H1 (cell line): ENCODE measurements at regions not wholly inside any gene's neighbourhood (a gene's known extent, or its start where the extent isn't known, plus 50 kb on each side); places are given as distances from the start of the nearest gene placed in this dataset.

Experiments
- CTCF ChIA-PET: fragments of 300-600 bp; sonication (Branson Sonifier 250); formaldehyde crosslinking; loops from one replicate; lab custom pipeline; 2021; ENCODE audit not compliant: partially characterized antibody; lab: Charles Lee
- POLR2A ChIA-PET: fragments of 300-600 bp; sonication (Branson Sonifier 250); formaldehyde crosslinking; loops from one replicate; lab custom pipeline; 2021; ENCODE audit warnings: inconsistent platforms; ENCODE audit not compliant: partially characterized antibody; lab: Charles Lee
- DNase-seq, 2 experiments: peaks; one replicate each; pipeline versions ENCODE4 v3.0.0 to v3.0.0-alpha.2; 2010 to 2022; ENCODE audit warnings: low spot score in 2 of 2, low read depth in 1 of 2, mixed read lengths in 1 of 2
- FAIRE-seq: peaks from 2 replicates; lab custom pipeline; 2011; peaks lifted over from hg19 to GRCh38; lab: Jason Lieb, UNC
- H2AFZ ChIP-seq: 2 replicates; pipeline ENCODE4 v1.8.1; 2012; ENCODE audit warnings: low read length, inconsistent platforms
- H2AK5ac ChIP-seq: 2 replicates; pipeline ENCODE4 v1.6.1; 2013; ENCODE audit warnings: low read depth, low read length
- H2BK120ac ChIP-seq: replicated peaks from 2 replicates; pipeline ENCODE3; 2013; ENCODE audit warnings: low read depth, low read length, inconsistent platforms
- H2BK12ac ChIP-seq: 2 replicates; pipeline ENCODE4 v1.6.1; 2013; ENCODE audit warnings: low read depth, low read length
- H2BK15ac ChIP-seq: 2 replicates; pipeline ENCODE4 v1.6.1; 2013; ENCODE audit warnings: low read length
- H2BK20ac ChIP-seq: 2 replicates; pipeline ENCODE4 v1.6.1; 2013; ENCODE audit warnings: low read length
- H2BK5ac ChIP-seq: 2 replicates; pipeline ENCODE4 v1.6.1; 2013; ENCODE audit warnings: low read depth, low read length
- H3K14ac ChIP-seq: 2 replicates; pipeline ENCODE4 v1.6.1; 2013; ENCODE audit warnings: inconsistent platforms; ENCODE audit not compliant: insufficient read length
- H3K18ac ChIP-seq: 2 replicates; pipeline ENCODE4 v1.6.1; 2013; ENCODE audit warnings: low read length; ENCODE audit errors: extremely low read depth
- H3K23ac ChIP-seq: 2 replicates; pipeline ENCODE4 v1.6.1; 2013; ENCODE audit warnings: inconsistent platforms; ENCODE audit not compliant: insufficient read length
- H3K23me2 ChIP-seq: 2 replicates; pipeline ENCODE4 v1.6.1; 2013; ENCODE audit warnings: low read depth, low read length
- H3K27ac ChIP-seq: 2 replicates; pipeline ENCODE4 v1.6.1; 2011; ENCODE audit warnings: low read depth, low read length, inconsistent platforms
- H3K27me3 ChIP-seq, 4 experiments: replicated peaks in 1 of 4; 1 replicate in 1 of 4; 2 replicates in 3 of 4; pipeline versions ENCODE4 v1.6.1 to v1.8.1; 2011 to 2013; ENCODE audit warnings: low read length in 3 of 4, mild to moderate bottlenecking in 3 of 4, inconsistent platforms in 2 of 4, mixed read lengths in 2 of 4, moderate library complexity in 1 of 4; ENCODE audit not compliant: control insufficient read depth in 3 of 4, insufficient read depth in 3 of 4; ENCODE audit errors: extremely low read depth in 1 of 4
- H3K36me3 ChIP-seq, 4 experiments: 2 replicates each; pipeline versions ENCODE4 v1.6.1 to v1.8.1; 2011 to 2013; ENCODE audit warnings: mild to moderate bottlenecking in 4 of 4, low read length in 3 of 4, moderate library complexity in 2 of 4, control low read depth in 1 of 4, inconsistent platforms in 1 of 4; ENCODE audit not compliant: insufficient read depth in 4 of 4, control insufficient read depth in 2 of 4
- H3K4ac ChIP-seq: replicated peaks from 2 replicates; pipeline ENCODE3; 2013; ENCODE audit warnings: low read length, low read depth, mixed read lengths, inconsistent platforms; ENCODE audit not compliant: insufficient read length
- H3K4me1 ChIP-seq, 4 experiments: replicated peaks in 1 of 4; 1 replicate in 1 of 4; 2 replicates in 3 of 4; pipeline versions ENCODE4 v1.6.1 to v1.8.1; 2011 to 2013; ENCODE audit warnings: low read length in 3 of 4, inconsistent platforms in 2 of 4, mixed read lengths in 1 of 4; ENCODE audit not compliant: insufficient read depth in 4 of 4, control insufficient read depth in 3 of 4
- H3K4me2 ChIP-seq, 2 experiments: 2 replicates each; pipeline versions ENCODE4 v1.6.1 to v1.8.1; 2011 to 2013; ENCODE audit warnings: low read depth in 2 of 2, low read length in 2 of 2, control low read depth in 1 of 2, inconsistent platforms in 1 of 2, mild to moderate bottlenecking in 1 of 2; ENCODE audit not compliant: insufficient read depth in 1 of 2
- H3K4me3 ChIP-seq, 4 experiments: fragments of 200-600, 300-600 bp in 1 of 4; sonication (generic), shearing (Covaris generic), sonication (Bioruptor Twin) in 1 of 4; 2 replicates each; pipeline versions ENCODE4 v1.5.1 to v1.8.1; 2011 to 2016; ENCODE audit warnings: low read length in 4 of 4, low read depth in 3 of 4, control low read depth in 2 of 4, inconsistent platforms in 2 of 4, mild to moderate bottlenecking in 2 of 4, mixed read lengths in 1 of 4, moderate library complexity in 1 of 4; ENCODE audit not compliant: insufficient read depth in 2 of 4; ENCODE audit errors: extremely low read depth in 1 of 4
- H3K56ac ChIP-seq: replicated peaks from 2 replicates; pipeline ENCODE3; 2013; ENCODE audit warnings: low read depth, mild to moderate bottlenecking, mixed read lengths, low read length, inconsistent platforms; ENCODE audit not compliant: insufficient read length
- H3K79me1 ChIP-seq: 2 replicates; pipeline ENCODE4 v1.6.1; 2013; ENCODE audit warnings: low read depth, low read length, control low read depth
- H3K79me2 ChIP-seq, 2 experiments: 2 replicates each; pipeline versions ENCODE4 v1.6.1 to v1.8.1; 2012 to 2013; ENCODE audit warnings: low read length in 2 of 2, mild to moderate bottlenecking in 2 of 2, inconsistent platforms in 1 of 2; ENCODE audit not compliant: insufficient read depth in 2 of 2, control insufficient read depth in 1 of 2
- H3K9ac ChIP-seq, 4 experiments: replicated peaks in 1 of 4; 1 replicate in 1 of 4; 2 replicates in 3 of 4; pipeline versions ENCODE4 v1.6.1 to v1.8.1; 2011 to 2013; ENCODE audit warnings: low read depth in 3 of 4, low read length in 3 of 4, control low read depth in 2 of 4, mild to moderate bottlenecking in 2 of 4, moderate library complexity in 2 of 4, inconsistent platforms in 1 of 4; ENCODE audit errors: extremely low read depth in 1 of 4
- H3K9me3 ChIP-seq, 2 experiments: 2 replicates each; pipeline versions ENCODE4 v1.6.1 to v1.8.1; 2012 to 2013; ENCODE audit warnings: mild to moderate bottlenecking in 2 of 2, moderate library complexity in 2 of 2, control low read depth in 1 of 2, inconsistent platforms in 1 of 2, low read depth in 1 of 2, low read length in 1 of 2, mixed read lengths in 1 of 2; ENCODE audit not compliant: insufficient read depth in 2 of 2
- H4K20me1 ChIP-seq, 2 experiments: replicated peaks in 1 of 2; 2 replicates each; pipeline versions ENCODE3 to v1.8.1; 2011 to 2013; ENCODE audit warnings: inconsistent platforms in 2 of 2, low read length in 2 of 2, mild to moderate bottlenecking in 1 of 2; ENCODE audit not compliant: insufficient read depth in 2 of 2, control insufficient read depth in 1 of 2
- H4K5ac ChIP-seq: 2 replicates; pipeline ENCODE4 v1.6.1; 2013; ENCODE audit warnings: low read length, low read depth, mixed read lengths, inconsistent platforms; ENCODE audit not compliant: insufficient read length
- H4K8ac ChIP-seq: 2 replicates; pipeline ENCODE4 v1.8.0; 2013; ENCODE audit warnings: mild to moderate bottlenecking, moderate library complexity, low read length, inconsistent platforms; ENCODE audit not compliant: insufficient read depth; ENCODE audit errors: extremely low read depth
- H4K91ac ChIP-seq: replicated peaks from 2 replicates; pipeline ENCODE3; 2013; ENCODE audit warnings: low read length, mixed read lengths, inconsistent platforms; ENCODE audit not compliant: insufficient read length
- CHD7 ChIP-seq: fragments of 300-600 bp; sonication (generic); IDR thresholded peaks from 2 replicates; pipeline ENCODE4 v1.7.1; 2012; ENCODE audit warnings: low read length, moderate library complexity, mild to moderate bottlenecking, inconsistent platforms; ENCODE audit not compliant: insufficient replicate concordance
- WGBS, 2 experiments: shearing (Covaris generic) in 1 of 2; methylation state at CpG; one replicate each; pipeline versions ENCODE4 v1.1.6 to v1.1.7; 2013 to 2015; ENCODE audit warnings: low lambda C conversion rate in 2 of 2, mixed read lengths in 2 of 2, inconsistent platforms in 1 of 2, low coverage in 1 of 2, missing lambda C conversion rate in 1 of 2; ENCODE audit not compliant: insufficient replicate concordance in 2 of 2, insufficient coverage in 1 of 2, insufficient read length in 1 of 2; ENCODE audit errors: extremely low coverage in 1 of 2, missing lambda C conversion rate in 1 of 2; 5-methylcytosine and 5-hydroxymethylcytosine counted together

DNA sequence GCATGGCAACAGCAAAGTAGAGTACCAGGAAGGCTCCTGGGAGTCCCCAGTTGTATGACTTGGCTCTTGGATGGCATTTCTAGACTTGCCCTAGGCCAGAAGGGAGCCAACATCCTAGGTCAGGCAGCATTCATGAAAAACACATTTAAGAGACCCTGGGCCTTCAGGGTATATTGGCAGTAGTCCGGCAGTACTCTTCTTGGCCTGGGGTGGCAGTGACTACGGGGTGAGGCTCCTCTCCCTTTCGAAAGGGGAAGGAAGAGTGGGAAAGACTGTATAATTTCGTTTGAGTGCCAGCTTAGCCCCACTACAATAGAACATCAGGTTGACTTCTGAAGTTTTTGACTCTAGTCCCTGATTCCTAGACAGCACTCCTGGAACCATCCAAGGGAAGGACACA is 136.4 kb downstream of the ZIC4 start:
- Histone ChIP-seq H2AFZ (no peak overlapping the region), H2AK5ac (no peak overlapping the region), H3K4me1 (no peaks in the 10 kb centered on the region), H3K23ac (no peak overlapping the region), H4K8ac (no peak overlapping the region), H4K5ac (no peak overlapping the region), H3K9ac (no peak overlapping the region), H3K14ac (no peak overlapping the region), H3K9me3 (no peaks in the 10 kb centered on the region; a peak in 1 of 4 replicates), H3K18ac (no peak overlapping the region), H3K4me2 (no peak overlapping the region), H3K4ac (no peak overlapping the region), H3K27ac (no peak overlapping the region), H3K4me3 (no peak overlapping the region), H2BK15ac (no peak overlapping the region), H3K23me2 (no peaks in the 10 kb centered on the region), H2BK12ac (no peak overlapping the region), H4K91ac (no peak overlapping the region), H3K36me3 (no peaks in the 10 kb centered on the region), H3K79me2 (no peaks in the 10 kb centered on the region), H2BK120ac (no peak overlapping the region), H3K79me1 (no peaks in the 10 kb centered on the region), H4K20me1 (no peaks in the 10 kb centered on the region), H2BK20ac (no peak overlapping the region), H2BK5ac (no peak overlapping the region), H3K56ac (no peak overlapping the region), H3K27me3 (no peaks in the 10 kb centered on the region)
- 86% methylated on average over 4 of the region's 4 CpGs; no CpG with 5 or more reads in 1 of the 2 experiments for WGBS, 2 experiments
- ChIA-PET POLR2A (no interaction called here), CTCF (no interaction called here)
- FAIRE-seq (no peak), DNase-seq (no peak)
- no peak for TF ChIP-seq CHD7
